Peyer's patch (tissue), 4 donors: ENCODE measurements at regions not wholly inside any gene's neighbourhood (a gene's known extent, or its start where the extent isn't known, plus 50 kb on each side); places are given as distances from the start of the nearest gene placed in this dataset.

Source experiments
- CTCF ChIP-seq, 6 experiments: fragments of 450-650 bp in 4 of 6; fragments of 200-600 bp in 2 of 6; sonication (generic) in 1 of 6; IDR thresholded peaks; one replicate each; pipeline ENCODE4 v1.5.1; 2017 to 2019; ENCODE audit warnings: antibody characterized with exemption in 6 of 6, mild to moderate bottlenecking in 3 of 6, moderate library complexity in 1 of 6
- POLR2A ChIP-seq, 2 donors: fragments of 450-650 bp; IDR thresholded peaks; one replicate each; pipeline ENCODE4 v1.5.1; 2017; ENCODE audit warnings: antibody characterized with exemption in 2 of 2, mild to moderate bottlenecking in 2 of 2, moderate library complexity in 2 of 2

GRCh38 chr22:45077286-45077685, 67.5 kb upstream of the PHF21B start:
- no peak for TF ChIP-seq CTCF (IDR thresholded peaks at IDR 0.05)
- TF ChIP-seq POLR2A (IDR thresholded peaks at IDR 0.05) = no peak
